Uterus (tissue), 3 donors: ENCODE measurements at regions not wholly inside any gene's neighbourhood (a gene's known extent, or its start where the extent isn't known, plus 50 kb on each side); places are given as distances from the start of the nearest gene placed in this dataset.

Experiments
- DNase-seq, 2 donors: peaks; one replicate each; pipeline ENCODE4 v3.0.0-alpha.2; 2019 to 2020
- H3K27ac ChIP-seq, 2 donors: fragments of 200-600 bp; sonication (generic); 1 replicate in 1 of 2; 2 replicates in 1 of 2; pipeline ENCODE4 v1.5.1; 2016 to 2018
- H3K27me3 ChIP-seq, 2 donors: fragments of 200-600 bp; sonication (generic); one replicate each; pipeline ENCODE4 v1.5.1; 2018 to 2019; ENCODE audit warnings: control low read depth in 1 of 2
- H3K36me3 ChIP-seq, 2 donors: fragments of 200-600 bp; sonication (generic); one replicate each; pipeline ENCODE4 v1.5.1; 2019; ENCODE audit warnings: control low read depth in 1 of 2
- H3K4me1 ChIP-seq, 2 donors: fragments of 200-600 bp; sonication (generic); one replicate each; pipeline ENCODE4 v1.5.1; 2018 to 2019; ENCODE audit warnings: control low read depth in 1 of 2
- H3K4me3 ChIP-seq, 2 donors: fragments of 200-600 bp; sonication (generic); 1 replicate in 1 of 2; 2 replicates in 1 of 2; pipeline ENCODE4 v1.5.1; 2018 to 2019; ENCODE audit warnings: mild to moderate bottlenecking in 1 of 2
- H3K9me3 ChIP-seq, 2 donors: fragments of 200-600 bp; sonication (generic); one replicate each; pipeline ENCODE4 v1.5.1; 2019; ENCODE audit warnings: control low read depth in 1 of 2
- CTCF ChIP-seq, 4 experiments: fragments of 200-600 bp in 2 of 4; fragments of 450-650 bp in 2 of 4; sonication (generic) in 2 of 4; IDR thresholded peaks; one replicate each; pipeline ENCODE4 v1.5.1; 2016 to 2019; ENCODE audit warnings: antibody characterized with exemption in 4 of 4, mild to moderate bottlenecking in 2 of 4, moderate library complexity in 1 of 4
- POLR2A ChIP-seq, 2 donors: fragments of 450-650 bp; IDR thresholded peaks; one replicate each; pipeline ENCODE4 v1.6.1; 2016; ENCODE audit warnings: antibody characterized with exemption in 2 of 2, mild to moderate bottlenecking in 1 of 2, moderate library complexity in 1 of 2
- intact Hi-C: fragments of 100-400 bp; cut with DNase I; formaldehyde crosslinking; loops from one replicate; pipeline ENCODE4 v1.15.1; 2023; ENCODE audit warnings: low total_unique reads
- donor health status: DM: yes; HTN: yes; CAD: no.

GRCh38 chr17:10976401-10976800 lies 138.5 kb upstream of the PIRT start:
- TF ChIP-seq POLR2A (IDR thresholded peaks at IDR 0.05), result no peak
- TF ChIP-seq CTCF (IDR thresholded peaks at IDR 0.05), result no peak
- intact Hi-C loops, result no loop called here
- Histone ChIP-seq H3K27ac (no peak overlapping the region), H3K4me1 (no peaks in the 10 kb centered on the region), H3K27me3 (no peaks in the 10 kb centered on the region), H3K9me3 (no peaks in the 10 kb centered on the region), H3K4me3 (no peak overlapping the region), H3K36me3 (no peaks in the 10 kb centered on the region)
- no peak for DNase-seq

GRCh38 chr17:10968007-10968406 lies 130.1 kb upstream of the PIRT start:
- H3K36me3 ChIP-seq, result no peaks in the 10 kb centered on the region
- DNase-seq, result no peak
- intact Hi-C loops, result no loop called here
- TF ChIP-seq CTCF (IDR thresholded peaks at IDR 0.05), result no peak
- no peak for TF ChIP-seq POLR2A (IDR thresholded peaks at IDR 0.05)
- no peaks in the 10 kb centered on the region for H3K27me3 ChIP-seq
- no peaks in the 10 kb centered on the region for H3K9me3 ChIP-seq
- no peak overlapping the region for H3K4me3 ChIP-seq
- no peak overlapping the region for H3K27ac ChIP-seq
- H3K4me1 ChIP-seq, result no peaks in the 10 kb centered on the region

GRCh38 chr17:10956821-10957220 lies 118.9 kb upstream of the PIRT start:
- TF ChIP-seq POLR2A (IDR thresholded peaks at IDR 0.05) (no peak), CTCF (IDR thresholded peaks at IDR 0.05) (no peak)
- H3K9me3 ChIP-seq, result no peaks in the 10 kb centered on the region

GRCh38 chr17:10944819-10945218 lies 106.9 kb upstream of the PIRT start:
- no peak overlapping the region for H3K27ac ChIP-seq
- no peaks in the 10 kb centered on the region for H3K27me3 ChIP-seq
- DNase-seq, result no peak
- intact Hi-C loops, result no loop called here
- no peaks in the 10 kb centered on the region for H3K36me3 ChIP-seq
- H3K4me3 ChIP-seq, result no peak overlapping the region
- H3K4me1 ChIP-seq, result no peaks in the 10 kb centered on the region
- TF ChIP-seq CTCF (IDR thresholded peaks at IDR 0.05) (no peak), POLR2A (IDR thresholded peaks at IDR 0.05) (no peak)
- H3K9me3 ChIP-seq, result no peaks in the 10 kb centered on the region

More at GRCh38 chr17:10956821-10957220, 118.9 kb upstream of the PIRT start:
- Histone ChIP-seq H3K4me3 (no peak overlapping the region), H3K36me3 (peaks cover 0 to 2% of the 10 kb centered on the region in 2 donors), H3K27me3 (no peaks in the 10 kb centered on the region), H3K4me1 (no peaks in the 10 kb centered on the region), H3K27ac (no peak overlapping the region)
- DNase-seq, result no peak
- intact Hi-C loops, result no loop called here

- H3K27me3 ChIP-seq, result no peaks in the 10 kb centered on the region
- H3K4me1 ChIP-seq, result no peaks in the 10 kb centered on the region
- H3K27ac ChIP-seq, result no peak overlapping the region
- no peaks in the 10 kb centered on the region for H3K36me3 ChIP-seq
- no peak overlapping the region for H3K4me3 ChIP-seq
- TF ChIP-seq POLR2A (IDR thresholded peaks at IDR 0.05) (no peak), CTCF (IDR thresholded peaks at IDR 0.05) (no peak)
- H3K9me3 ChIP-seq, result no peaks in the 10 kb centered on the region
- no peak for DNase-seq
- intact Hi-C loops, result no loop called here
Measured at GRCh38 chr17:10936931-10937330, 99.0 kb upstream of the PIRT start.
